ENCODE measurements at regions not wholly inside any gene's neighbourhood (a gene's known extent, or its start where the extent isn't known, plus 50 kb on each side); places are given as distances from the start of the nearest gene placed in this dataset.

- no peaks in the 10 kb centered on the region for H3K36me3 ChIP-seq (ENCODE audit: control insufficient read depth, insufficient read depth, low read length)
- ChIA-PET POLR2A (no interaction called here), CTCF (no interaction called here)
- no peak for TF ChIP-seq CTCF (IDR thresholded peaks at IDR 0.05; ENCODE audit: insufficient read depth, low read depth, low read length)
- no peak for DNase-seq (ENCODE audit: low read depth)
- no peak overlapping the region for H3K4me3 ChIP-seq (ENCODE audit: low read depth, low read length)
- H3K27me3 ChIP-seq (ENCODE audit: control insufficient read depth, insufficient read depth, low read length): no peaks in the 10 kb centered on the region
Observed at GRCh38 chr16:48014349-48015135, 141.3 kb downstream of the ABCC12 start.

DNA sequence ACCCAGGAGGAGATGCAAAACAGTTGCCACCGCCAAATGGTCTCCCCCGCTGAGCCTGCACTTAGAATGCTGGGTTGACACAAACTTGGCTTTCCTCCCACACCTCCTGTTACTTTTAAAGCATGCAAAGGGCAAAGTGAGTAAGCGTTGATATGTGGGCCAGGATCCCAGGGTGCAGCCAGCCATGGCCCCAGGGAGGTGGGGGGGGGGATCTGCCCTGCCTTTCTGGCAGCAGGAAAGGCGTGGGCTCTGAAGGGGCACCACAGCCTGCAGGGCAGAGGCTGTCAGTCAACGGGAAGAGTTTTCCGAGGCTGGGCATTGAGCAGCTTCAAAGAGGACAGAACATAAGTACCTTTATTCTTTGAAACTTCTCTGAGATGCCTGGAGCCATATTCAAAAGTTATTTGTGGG lies 142.3 kb downstream of the ABCC12 start:
- CTCF ChIA-PET: no interaction called here
- no peak for DNase-seq (ENCODE audit: low read depth)

GRCh38 chr16:48011878-48012658 lies 143.7 kb downstream of the ABCC12 start:
- no peak for DNase-seq (ENCODE audit: low read depth)
- Histone ChIP-seq H3K27me3 (ENCODE audit: control insufficient read depth, insufficient read depth, low read length) (no peaks in the 10 kb centered on the region), H3K4me3 (ENCODE audit: low read depth, low read length) (no peak overlapping the region), H3K36me3 (ENCODE audit: control insufficient read depth, insufficient read depth, low read length) (no peaks in the 10 kb centered on the region)
- CTCF ChIA-PET: no interaction called here
- TF ChIP-seq CTCF (IDR thresholded peaks at IDR 0.05; ENCODE audit: insufficient read depth, low read depth, low read length): no peak
- POLR2A ChIA-PET: no interaction called here

More for the DNA sequence above, 142.3 kb downstream of the ABCC12 start:
- no peak for TF ChIP-seq CTCF (IDR thresholded peaks at IDR 0.05; ENCODE audit: insufficient read depth, low read depth, low read length)
- H3K36me3 ChIP-seq (ENCODE audit: control insufficient read depth, insufficient read depth, low read length): no peaks in the 10 kb centered on the region
- POLR2A ChIA-PET: no interaction called here
- H3K4me3 ChIP-seq (ENCODE audit: low read depth, low read length): no peak overlapping the region
- no peaks in the 10 kb centered on the region for H3K27me3 ChIP-seq (ENCODE audit: control insufficient read depth, insufficient read depth, low read length)

DNA sequence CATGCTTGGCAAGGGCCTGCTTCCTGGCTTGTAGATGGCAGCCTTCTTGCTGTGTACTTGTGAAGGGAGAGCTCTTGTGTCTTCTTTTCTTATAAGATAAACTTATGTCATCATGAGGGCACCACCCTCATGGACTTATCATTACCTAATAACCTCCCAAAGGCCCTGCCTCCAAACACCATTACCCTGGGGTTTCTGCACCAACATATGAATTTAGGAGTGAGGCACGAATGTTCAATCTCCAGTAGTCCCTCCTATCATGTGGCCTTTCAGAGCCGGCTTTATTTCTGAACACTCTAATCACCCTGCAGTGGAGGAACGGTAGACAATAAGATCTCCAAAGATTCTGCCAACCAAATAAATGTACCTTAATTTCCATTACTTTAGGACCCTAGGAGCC lies 144.3 kb downstream of the ABCC12 start:
- Histone ChIP-seq H3K4me3 (ENCODE audit: low read depth, low read length) (no peak overlapping the region), H3K36me3 (ENCODE audit: control insufficient read depth, insufficient read depth, low read length) (no peaks in the 10 kb centered on the region), H3K27me3 (ENCODE audit: control insufficient read depth, insufficient read depth, low read length) (no peaks in the 10 kb centered on the region)
- CTCF ChIA-PET: no interaction called here
- POLR2A ChIA-PET: no interaction called here
- no peak for TF ChIP-seq CTCF (IDR thresholded peaks at IDR 0.05; ENCODE audit: insufficient read depth, low read depth, low read length)
- DNase-seq (ENCODE audit: low read depth): no peak

GRCh38 chr16:48008011-48008525 lies 147.7 kb downstream of the ABCC12 start:
- ChIA-PET CTCF (interaction anchor here (0.6 kb wide), 1 partner anchor 17 kb away, joined by 3 read pairs; no protein-coding TSS in a partner anchor), POLR2A (no interaction called here)
- no peaks in the 10 kb centered on the region for H3K36me3 ChIP-seq (ENCODE audit: control insufficient read depth, insufficient read depth, low read length)
- no peak for TF ChIP-seq CTCF (IDR thresholded peaks at IDR 0.05; ENCODE audit: insufficient read depth, low read depth, low read length)
- H3K4me3 ChIP-seq (ENCODE audit: low read depth, low read length): no peak overlapping the region
- DNase-seq (ENCODE audit: low read depth): no peak
- H3K27me3 ChIP-seq (ENCODE audit: control insufficient read depth, insufficient read depth, low read length): no peaks in the 10 kb centered on the region; the same call in 1 of the 2 replicates

Measured in BJ (cell line).